GM12865 (cell line): ENCODE measurements at regions not wholly inside any gene's neighbourhood (a gene's known extent, or its start where the extent isn't known, plus 50 kb on each side); places are given as distances from the start of the nearest gene placed in this dataset.
"Not testable (repeated sequence)": the region's sequence is repeated elsewhere in the genome, so short reads cannot be mapped to it uniquely, and the experiment has no call there.

Source experiments
- DNase-seq: peaks from one replicate; pipeline ENCODE4 v3.0.0; 2010; ENCODE audit warnings: low read depth
- H3K4me3 ChIP-seq: 2 replicates; pipeline ENCODE4 v1.5.1; 2011; ENCODE audit warnings: mild to moderate bottlenecking, low read depth, low read length, control low read depth
- CTCF ChIP-seq: IDR thresholded peaks from 2 replicates; pipeline ENCODE4 v1.5.1; 2011; ENCODE audit warnings: low read length, control low read depth, low read depth, inconsistent platforms; ENCODE audit not compliant: insufficient read depth; ENCODE audit errors: missing control alignments

GRCh38 chr3:164832216-164832615, 246.1 kb downstream of the SI start:
- no peak for DNase-seq
- TF ChIP-seq CTCF: no peak
- H3K4me3 ChIP-seq: no peak overlapping the region

- H3K4me3 ChIP-seq: no peak overlapping the region
- no peak for DNase-seq
- no peak for TF ChIP-seq CTCF
Measured at GRCh38 chr3:164818318-164818717, 260.0 kb downstream of the SI start.

GRCh38 chr3:164814106-164814505, 264.2 kb downstream of the SI start:
- no peak overlapping the region for H3K4me3 ChIP-seq
- no peak for DNase-seq
- TF ChIP-seq CTCF: no peak

GRCh38 chr3:164812042-164812441, 266.3 kb downstream of the SI start:
- TF ChIP-seq CTCF: no peak
- DNase-seq: no peak
- H3K4me3 ChIP-seq: no peak overlapping the region

GRCh38 chr3:164806188-164806587, 272.1 kb downstream of the SI start:
- no peak for DNase-seq
- no peak overlapping the region for H3K4me3 ChIP-seq
- no peak for TF ChIP-seq CTCF

GRCh38 chr3:164794099-164794498, 284.2 kb downstream of the SI start:
- no peak for TF ChIP-seq CTCF
- no peak overlapping the region for H3K4me3 ChIP-seq
- no peak for DNase-seq

GRCh38 chr3:164791263-164791662, 287.0 kb downstream of the SI start:
- TF ChIP-seq CTCF: no peak
- no peak overlapping the region for H3K4me3 ChIP-seq
- DNase-seq: no peak

GRCh38 chr3:164784407-164784806, 293.9 kb downstream of the SI start:
- H3K4me3 ChIP-seq, DNase-seq: not testable (repeated sequence)
